WTC11 (cell line): ENCODE measurements at regions not wholly inside any gene's neighbourhood (a gene's known extent, or its start where the extent isn't known, plus 50 kb on each side); places are given as distances from the start of the nearest gene placed in this dataset.

Experiments used
- CBFB ChIP-seq: sonication (generic); formaldehyde crosslinking; IDR thresholded peaks from 2 replicates; pipeline ENCODE4 v1.8.1; 2022; ENCODE audit warnings: mild to moderate bottlenecking, low read depth, missing genetic modification reagents
- CTCF ChIP-seq: fragments of 200-600 bp; IDR thresholded peaks from 2 replicates; pipeline ENCODE4 v1.8.0; 2022; ENCODE audit warnings: antibody characterized with exemption
- FOXP4 ChIP-seq: sonication (generic); formaldehyde crosslinking; IDR thresholded peaks from 2 replicates; pipeline ENCODE4 v1.8.0; 2022; ENCODE audit warnings: mild to moderate bottlenecking, missing genetic modification reagents
- MLX ChIP-seq: sonication (generic); formaldehyde crosslinking; IDR thresholded peaks from 2 replicates; pipeline ENCODE4 v1.8.1; 2023; ENCODE audit warnings: mild to moderate bottlenecking, missing genetic modification reagents, moderate library complexity
- NFYB ChIP-seq: sonication (generic); formaldehyde crosslinking; conservative IDR thresholded peaks from 2 replicates; pipeline ENCODE4 v1.8.0; 2022; ENCODE audit warnings: low read depth, missing genetic modification reagents
- TCF7 ChIP-seq: sonication (generic); formaldehyde crosslinking; IDR thresholded peaks from 2 replicates; pipeline ENCODE4 v1.8.0; 2022; ENCODE audit warnings: mild to moderate bottlenecking, low read depth, missing genetic modification reagents, moderate library complexity
- USF2 ChIP-seq: sonication (generic); formaldehyde crosslinking; IDR thresholded peaks from 2 replicates; pipeline ENCODE4 v1.8.1; 2023; ENCODE audit warnings: mild to moderate bottlenecking, missing genetic modification reagents, moderate library complexity
- ZNF138 ChIP-seq: sonication (generic); formaldehyde crosslinking; conservative IDR thresholded peaks from 2 replicates; pipeline ENCODE4 v1.8.1; 2022; ENCODE audit warnings: mild to moderate bottlenecking, moderate library complexity, missing genetic modification reagents
- TF ChIP-seq, protein P1 (sequence below): sonication (generic); formaldehyde crosslinking; IDR thresholded peaks from 2 replicates; pipeline ENCODE4 v1.8.0; 2022; ENCODE audit warnings: mild to moderate bottlenecking, missing genetic modification reagents

- TF ChIP-seq, protein P1, sequence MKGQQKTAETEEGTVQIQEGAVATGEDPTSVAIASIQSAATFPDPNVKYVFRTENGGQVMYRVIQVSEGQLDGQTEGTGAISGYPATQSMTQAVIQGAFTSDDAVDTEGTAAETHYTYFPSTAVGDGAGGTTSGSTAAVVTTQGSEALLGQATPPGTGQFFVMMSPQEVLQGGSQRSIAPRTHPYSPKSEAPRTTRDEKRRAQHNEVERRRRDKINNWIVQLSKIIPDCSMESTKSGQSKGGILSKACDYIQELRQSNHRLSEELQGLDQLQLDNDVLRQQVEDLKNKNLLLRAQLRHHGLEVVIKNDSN (CRISPR knock-in tag): no peak
- TF ChIP-seq CTCF: no peak
- no peak for TF ChIP-seq MLX (CRISPR knock-in tag)
- TF ChIP-seq USF2 (CRISPR knock-in tag): no peak
- no peak for TF ChIP-seq ZNF138 (CRISPR knock-in tag)
- no peak for TF ChIP-seq NFYB
- no peak for TF ChIP-seq TCF7 (CRISPR knock-in tag)
- no peak for TF ChIP-seq FOXP4 (CRISPR knock-in tag)
- TF ChIP-seq CBFB (CRISPR knock-in tag): no peak
Observed at GRCh38 chr5:124587280-124587679, 159.2 kb downstream of the ZNF608 start.
